Loucy (cell line): ENCODE measurements at regions not wholly inside any gene's neighbourhood (a gene's known extent, or its start where the extent isn't known, plus 50 kb on each side); places are given as distances from the start of the nearest gene placed in this dataset.

Source experiments
- H2AFZ ChIP-seq: fragments of 200-600 bp; sonication (generic); 2 replicates; pipeline ENCODE4 v1.6.0; 2016; ENCODE audit warnings: antibody characterized with exemption, mild to moderate bottlenecking, low read length, moderate library complexity
- H3F3A ChIP-seq: fragments of 200-600 bp; 2 replicates; pipeline ENCODE4 v1.6.0; 2016; ENCODE audit warnings: antibody characterized with exemption, low read depth, mild to moderate bottlenecking
- H3K27me3 ChIP-seq: fragments of 200-600 bp; sonication (generic); 2 replicates; pipeline ENCODE4 v1.6.1; 2014; ENCODE audit warnings: low read length, mild to moderate bottlenecking; ENCODE audit not compliant: insufficient read depth, poor library complexity, severe bottlenecking
- H3K36me3 ChIP-seq: fragments of 200-600 bp; sonication (generic); 2 replicates; pipeline ENCODE4 v1.6.1; 2016; ENCODE audit warnings: low read length; ENCODE audit not compliant: insufficient read depth
- H3K4me1 ChIP-seq: fragments of 200-600 bp; sonication (generic); 2 replicates; pipeline ENCODE4 v1.5.1; 2014; ENCODE audit warnings: low read length, mild to moderate bottlenecking; ENCODE audit not compliant: insufficient read depth, poor library complexity, severe bottlenecking
- H3K4me2 ChIP-seq: fragments of 200-600 bp; sonication (generic); 2 replicates; pipeline ENCODE4 v1.6.0; 2014; ENCODE audit warnings: antibody characterized with exemption, low read length, low read depth, mild to moderate bottlenecking; ENCODE audit not compliant: poor library complexity, severe bottlenecking
- H3K4me3 ChIP-seq: fragments of 200-600 bp; sonication (generic); 2 replicates; pipeline ENCODE4 v1.5.1; 2014; ENCODE audit warnings: low read length, mild to moderate bottlenecking, mixed read lengths; ENCODE audit not compliant: poor library complexity, severe bottlenecking
- H3K79me2 ChIP-seq: fragments of 200-600 bp; sonication (generic); 2 replicates; pipeline ENCODE4 v1.6.1; 2014; ENCODE audit warnings: low read length; ENCODE audit not compliant: insufficient read depth
- H3K9ac ChIP-seq: fragments of 200-600 bp; sonication (generic); 2 replicates; pipeline ENCODE4 v1.6.0; 2014; ENCODE audit warnings: mild to moderate bottlenecking, low read depth, low read length, moderate library complexity; ENCODE audit not compliant: poor library complexity, severe bottlenecking
- H3K9me2 ChIP-seq: fragments of 200-600 bp; sonication (generic); replicated peaks from 2 replicates; pipeline ENCODE4 v1.6.1; 2016; ENCODE audit warnings: low read depth, low read length, mixed read lengths
- H3K9me3 ChIP-seq: fragments of 200-600 bp; sonication (generic); 2 replicates; pipeline ENCODE4 v1.6.1; 2014; ENCODE audit warnings: mild to moderate bottlenecking, antibody characterized with exemption, low read length, low read depth; ENCODE audit not compliant: insufficient read depth
- H4K20me1 ChIP-seq: fragments of 200-600 bp; sonication (generic); 2 replicates; pipeline ENCODE4 v1.6.0; 2014; ENCODE audit warnings: antibody characterized with exemption, low read length, mild to moderate bottlenecking; ENCODE audit not compliant: insufficient read depth, poor library complexity, severe bottlenecking
- EZH2phosphoT487 ChIP-seq: fragments of 200-600 bp; IDR thresholded peaks from 2 replicates; pipeline ENCODE4 v1.6.1; 2018; ENCODE audit warnings: antibody characterized with exemption, mild to moderate bottlenecking, moderate library complexity, borderline replicate concordance
- TF ChIP-seq, protein P1 (sequence below): fragments of 200-600 bp; sonication (generic); conservative IDR thresholded peaks from 2 replicates; pipeline ENCODE4 v1.5.1; 2014; ENCODE audit warnings: mild to moderate bottlenecking, antibody characterized with exemption, low read length

DNA sequence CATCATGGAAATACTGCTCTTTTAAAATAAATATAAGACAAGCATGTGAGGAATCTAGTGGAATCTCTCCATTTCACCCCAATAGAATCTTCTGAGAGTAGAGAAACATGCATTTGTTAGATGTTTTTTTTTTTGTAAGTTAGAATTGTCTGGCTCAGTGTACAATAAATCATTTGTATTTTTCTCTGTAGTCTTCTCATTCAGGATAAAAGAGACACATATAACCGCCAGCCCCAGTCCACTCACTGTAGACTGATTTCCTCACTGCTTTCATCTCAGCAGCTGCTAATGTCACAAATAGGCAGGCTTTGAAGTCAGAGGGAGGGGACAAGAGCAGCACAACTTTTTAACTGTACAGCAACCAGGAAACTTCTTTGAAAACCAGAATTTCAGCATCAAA lies 140.2 kb upstream of the RBMS3 start:
- TF ChIP-seq, protein P1, sequence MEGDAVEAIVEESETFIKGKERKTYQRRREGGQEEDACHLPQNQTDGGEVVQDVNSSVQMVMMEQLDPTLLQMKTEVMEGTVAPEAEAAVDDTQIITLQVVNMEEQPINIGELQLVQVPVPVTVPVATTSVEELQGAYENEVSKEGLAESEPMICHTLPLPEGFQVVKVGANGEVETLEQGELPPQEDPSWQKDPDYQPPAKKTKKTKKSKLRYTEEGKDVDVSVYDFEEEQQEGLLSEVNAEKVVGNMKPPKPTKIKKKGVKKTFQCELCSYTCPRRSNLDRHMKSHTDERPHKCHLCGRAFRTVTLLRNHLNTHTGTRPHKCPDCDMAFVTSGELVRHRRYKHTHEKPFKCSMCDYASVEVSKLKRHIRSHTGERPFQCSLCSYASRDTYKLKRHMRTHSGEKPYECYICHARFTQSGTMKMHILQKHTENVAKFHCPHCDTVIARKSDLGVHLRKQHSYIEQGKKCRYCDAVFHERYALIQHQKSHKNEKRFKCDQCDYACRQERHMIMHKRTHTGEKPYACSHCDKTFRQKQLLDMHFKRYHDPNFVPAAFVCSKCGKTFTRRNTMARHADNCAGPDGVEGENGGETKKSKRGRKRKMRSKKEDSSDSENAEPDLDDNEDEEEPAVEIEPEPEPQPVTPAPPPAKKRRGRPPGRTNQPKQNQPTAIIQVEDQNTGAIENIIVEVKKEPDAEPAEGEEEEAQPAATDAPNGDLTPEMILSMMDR = no peak
- no peak for TF ChIP-seq EZH2phosphoT487
- Histone ChIP-seq H3K79me2 (no peaks in the 10 kb centered on the region), H3K9me2 (no peaks in the 10 kb centered on the region)

DNA sequence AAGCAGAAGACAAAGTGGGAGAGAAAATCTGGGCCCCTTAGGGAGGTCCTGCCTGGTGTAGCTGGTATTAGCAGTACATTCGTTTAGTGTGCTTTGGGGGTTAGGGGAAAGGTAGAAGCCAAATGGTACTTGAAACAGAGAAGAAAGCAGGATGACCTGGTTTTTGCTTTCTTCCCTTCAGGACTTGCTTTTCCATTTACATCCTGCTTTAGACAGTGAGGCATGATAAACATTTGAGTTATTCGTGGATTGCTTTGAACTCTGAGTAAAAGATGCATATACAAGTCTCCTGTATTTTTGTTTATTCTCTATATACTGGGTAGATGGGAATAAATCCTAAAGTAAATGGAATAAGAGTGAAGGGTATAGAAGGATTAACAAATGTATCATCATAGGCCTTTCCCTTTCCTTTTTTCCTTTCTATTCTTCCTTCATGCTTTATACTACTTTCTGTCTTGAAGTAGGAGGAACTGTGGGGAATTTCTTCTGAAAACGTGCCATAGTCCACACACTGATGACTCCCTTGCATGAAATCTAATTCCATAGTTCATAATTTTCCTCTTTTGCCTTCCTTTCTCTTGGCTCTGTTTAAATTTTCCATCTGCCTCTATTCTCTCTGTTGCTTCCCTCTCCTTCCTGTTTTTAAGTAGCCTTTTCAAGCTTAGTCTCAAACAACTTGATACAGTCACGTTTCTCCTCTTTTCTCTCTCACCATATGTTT lies 139.5 kb upstream of the RBMS3 start:
- Histone ChIP-seq H3K4me2 (peak overlapping the region; percentile 51), H3F3A (no peaks in the 10 kb centered on the region), H2AFZ (peak overlapping the region; percentile 54), H4K20me1 (no peaks in the 10 kb centered on the region), H3K79me2 (no peaks in the 10 kb centered on the region), H3K27me3 (no peaks in the 10 kb centered on the region), H3K4me1 (peaks cover 23% of the 10 kb centered on the region), H3K4me3 (no peak overlapping the region), H3K36me3 (no peaks in the 10 kb centered on the region), H3K9me3 (no peaks in the 10 kb centered on the region), H3K9ac (no peak overlapping the region), H3K9me2 (no peaks in the 10 kb centered on the region)
- TF ChIP-seq EZH2phosphoT487 = no peak
- TF ChIP-seq, protein P1 = no peak

More for the DNA sequence above, 140.2 kb upstream of the RBMS3 start:
- no peak overlapping the region for H3K9ac ChIP-seq
- H3K4me1 ChIP-seq = peaks cover 23% of the 10 kb centered on the region
- peak overlapping the region; percentile 54 for H2AFZ ChIP-seq
- H3K27me3 ChIP-seq = no peaks in the 10 kb centered on the region
- H3F3A ChIP-seq = no peaks in the 10 kb centered on the region
- H3K4me2 ChIP-seq = peak overlapping the region; percentile 51
- peak overlapping the region; percentile 13 for H3K4me3 ChIP-seq
- H3K9me3 ChIP-seq = no peaks in the 10 kb centered on the region
- no peaks in the 10 kb centered on the region for H3K36me3 ChIP-seq
- H4K20me1 ChIP-seq = no peaks in the 10 kb centered on the region

DNA sequence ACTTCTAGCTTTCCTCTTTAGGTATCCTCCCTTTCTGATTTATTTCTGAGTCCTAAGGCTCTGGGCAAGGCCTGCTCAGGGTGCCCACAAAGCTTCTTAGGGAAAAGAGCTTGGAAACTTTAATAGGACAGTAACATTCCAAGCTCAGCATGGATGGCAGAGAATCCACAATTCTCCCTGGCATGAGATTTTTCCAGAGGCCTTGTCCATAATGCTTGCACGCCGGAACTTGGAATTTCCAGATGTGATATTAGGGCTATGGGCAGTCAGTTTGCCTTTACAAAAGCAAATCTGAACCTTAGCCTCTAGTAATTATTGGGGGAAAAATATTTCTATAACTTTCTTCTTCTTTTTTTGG lies 139.0 kb upstream of the RBMS3 start:
- H2AFZ ChIP-seq = 0 out of 2 replicates have a peak overlapping the region, but pooled peaks have one; percentile 54
- H3K9me2 ChIP-seq = no peaks in the 10 kb centered on the region
- H3K9ac ChIP-seq = no peak overlapping the region
- H3K9me3 ChIP-seq = no peaks in the 10 kb centered on the region
- no peaks in the 10 kb centered on the region for H3K36me3 ChIP-seq
- no peak overlapping the region for H3K4me3 ChIP-seq
- TF ChIP-seq EZH2phosphoT487 = no peak
- TF ChIP-seq, protein P1 = no peak
- no peak overlapping the region for H3K4me2 ChIP-seq
- H4K20me1 ChIP-seq = no peaks in the 10 kb centered on the region
- no peaks in the 10 kb centered on the region for H3K79me2 ChIP-seq
- H3K4me1 ChIP-seq = peaks cover 23% of the 10 kb centered on the region
- no peaks in the 10 kb centered on the region for H3F3A ChIP-seq
- no peaks in the 10 kb centered on the region for H3K27me3 ChIP-seq
